ENCODE measurements at regions not wholly inside any gene's neighbourhood (a gene's known extent, or its start where the extent isn't known, plus 50 kb on each side); places are given as distances from the start of the nearest gene placed in this dataset.

- Histone ChIP-seq H3K9ac (ENCODE audit: low read depth in 1 of 2, low read length in 2 of 2) (no peak overlapping the region), H3K27me3 (ENCODE audit: control insufficient read depth in 4 of 4, insufficient read depth in 4 of 4, low read length in 3 of 4) (no peaks in the 10 kb centered on the region), H3K36me3 (ENCODE audit: control insufficient read depth in 4 of 4, insufficient read depth in 3 of 4, low read depth in 1 of 4, low read length in 3 of 4) (no peaks in the 10 kb centered on the region), H3K4me3 (ENCODE audit: low read depth in 1 of 3, low read length in 3 of 3) (no peak overlapping the region), H3K27ac (ENCODE audit: low read depth in 1 of 2, low read length in 2 of 2) (no peak overlapping the region), H3K9me3 (ENCODE audit: control insufficient read depth in 4 of 4, low read length in 3 of 4) (no peaks in the 10 kb centered on the region), H3K4me1 (ENCODE audit: control insufficient read depth in 4 of 4, insufficient read depth in 4 of 4, low read length in 3 of 4) (peaks cover 0 to 11% (median under 1%) of the 10 kb centered on the region in 4 donors)
- no peak for DNase-seq (ENCODE audit: low spot score)
- TF ChIP-seq HNF4A (conservative IDR thresholded peaks at IDR 0.05): no peak
- TF ChIP-seq, protein P1, sequence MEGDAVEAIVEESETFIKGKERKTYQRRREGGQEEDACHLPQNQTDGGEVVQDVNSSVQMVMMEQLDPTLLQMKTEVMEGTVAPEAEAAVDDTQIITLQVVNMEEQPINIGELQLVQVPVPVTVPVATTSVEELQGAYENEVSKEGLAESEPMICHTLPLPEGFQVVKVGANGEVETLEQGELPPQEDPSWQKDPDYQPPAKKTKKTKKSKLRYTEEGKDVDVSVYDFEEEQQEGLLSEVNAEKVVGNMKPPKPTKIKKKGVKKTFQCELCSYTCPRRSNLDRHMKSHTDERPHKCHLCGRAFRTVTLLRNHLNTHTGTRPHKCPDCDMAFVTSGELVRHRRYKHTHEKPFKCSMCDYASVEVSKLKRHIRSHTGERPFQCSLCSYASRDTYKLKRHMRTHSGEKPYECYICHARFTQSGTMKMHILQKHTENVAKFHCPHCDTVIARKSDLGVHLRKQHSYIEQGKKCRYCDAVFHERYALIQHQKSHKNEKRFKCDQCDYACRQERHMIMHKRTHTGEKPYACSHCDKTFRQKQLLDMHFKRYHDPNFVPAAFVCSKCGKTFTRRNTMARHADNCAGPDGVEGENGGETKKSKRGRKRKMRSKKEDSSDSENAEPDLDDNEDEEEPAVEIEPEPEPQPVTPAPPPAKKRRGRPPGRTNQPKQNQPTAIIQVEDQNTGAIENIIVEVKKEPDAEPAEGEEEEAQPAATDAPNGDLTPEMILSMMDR (IDR thresholded peaks at IDR 0.05; ENCODE audit: low read depth, low read length, missing input control): no peak
- TF ChIP-seq EGR1 (IDR thresholded peaks at IDR 0.05; ENCODE audit: low read depth in 2 of 2): no peak
- TF ChIP-seq GABPA (IDR thresholded peaks at IDR 0.05 in 1 of 2, conservative IDR thresholded peaks at IDR 0.05 in 1 of 2): no peak
- no peak for TF ChIP-seq TAF1 (conservative IDR thresholded peaks at IDR 0.05)
- no peak for TF ChIP-seq HNF4G (IDR thresholded peaks at IDR 0.05)
- TF ChIP-seq, protein P2, sequence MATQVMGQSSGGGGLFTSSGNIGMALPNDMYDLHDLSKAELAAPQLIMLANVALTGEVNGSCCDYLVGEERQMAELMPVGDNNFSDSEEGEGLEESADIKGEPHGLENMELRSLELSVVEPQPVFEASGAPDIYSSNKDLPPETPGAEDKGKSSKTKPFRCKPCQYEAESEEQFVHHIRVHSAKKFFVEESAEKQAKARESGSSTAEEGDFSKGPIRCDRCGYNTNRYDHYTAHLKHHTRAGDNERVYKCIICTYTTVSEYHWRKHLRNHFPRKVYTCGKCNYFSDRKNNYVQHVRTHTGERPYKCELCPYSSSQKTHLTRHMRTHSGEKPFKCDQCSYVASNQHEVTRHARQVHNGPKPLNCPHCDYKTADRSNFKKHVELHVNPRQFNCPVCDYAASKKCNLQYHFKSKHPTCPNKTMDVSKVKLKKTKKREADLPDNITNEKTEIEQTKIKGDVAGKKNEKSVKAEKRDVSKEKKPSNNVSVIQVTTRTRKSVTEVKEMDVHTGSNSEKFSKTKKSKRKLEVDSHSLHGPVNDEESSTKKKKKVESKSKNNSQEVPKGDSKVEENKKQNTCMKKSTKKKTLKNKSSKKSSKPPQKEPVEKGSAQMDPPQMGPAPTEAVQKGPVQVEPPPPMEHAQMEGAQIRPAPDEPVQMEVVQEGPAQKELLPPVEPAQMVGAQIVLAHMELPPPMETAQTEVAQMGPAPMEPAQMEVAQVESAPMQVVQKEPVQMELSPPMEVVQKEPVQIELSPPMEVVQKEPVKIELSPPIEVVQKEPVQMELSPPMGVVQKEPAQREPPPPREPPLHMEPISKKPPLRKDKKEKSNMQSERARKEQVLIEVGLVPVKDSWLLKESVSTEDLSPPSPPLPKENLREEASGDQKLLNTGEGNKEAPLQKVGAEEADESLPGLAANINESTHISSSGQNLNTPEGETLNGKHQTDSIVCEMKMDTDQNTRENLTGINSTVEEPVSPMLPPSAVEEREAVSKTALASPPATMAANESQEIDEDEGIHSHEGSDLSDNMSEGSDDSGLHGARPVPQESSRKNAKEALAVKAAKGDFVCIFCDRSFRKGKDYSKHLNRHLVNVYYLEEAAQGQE (IDR thresholded peaks at IDR 0.05): no peak
- TF ChIP-seq NR2F2 (IDR thresholded peaks at IDR 0.05): no peak
- no peak for TF ChIP-seq MAX (IDR thresholded peaks at IDR 0.05)
- no peak for TF ChIP-seq ZBTB33 (IDR thresholded peaks at IDR 0.05)
- no peak for TF ChIP-seq RAD21 (IDR thresholded peaks at IDR 0.05)
- no peak for TF ChIP-seq FOXA2 (IDR thresholded peaks at IDR 0.05)
- WGBS: 92% methylated on average over 7 of the region's 7 CpGs
Observed at GRCh38 chr9:121563881-121564460, 64.3 kb upstream of the GGTA1 start.

DNA sequence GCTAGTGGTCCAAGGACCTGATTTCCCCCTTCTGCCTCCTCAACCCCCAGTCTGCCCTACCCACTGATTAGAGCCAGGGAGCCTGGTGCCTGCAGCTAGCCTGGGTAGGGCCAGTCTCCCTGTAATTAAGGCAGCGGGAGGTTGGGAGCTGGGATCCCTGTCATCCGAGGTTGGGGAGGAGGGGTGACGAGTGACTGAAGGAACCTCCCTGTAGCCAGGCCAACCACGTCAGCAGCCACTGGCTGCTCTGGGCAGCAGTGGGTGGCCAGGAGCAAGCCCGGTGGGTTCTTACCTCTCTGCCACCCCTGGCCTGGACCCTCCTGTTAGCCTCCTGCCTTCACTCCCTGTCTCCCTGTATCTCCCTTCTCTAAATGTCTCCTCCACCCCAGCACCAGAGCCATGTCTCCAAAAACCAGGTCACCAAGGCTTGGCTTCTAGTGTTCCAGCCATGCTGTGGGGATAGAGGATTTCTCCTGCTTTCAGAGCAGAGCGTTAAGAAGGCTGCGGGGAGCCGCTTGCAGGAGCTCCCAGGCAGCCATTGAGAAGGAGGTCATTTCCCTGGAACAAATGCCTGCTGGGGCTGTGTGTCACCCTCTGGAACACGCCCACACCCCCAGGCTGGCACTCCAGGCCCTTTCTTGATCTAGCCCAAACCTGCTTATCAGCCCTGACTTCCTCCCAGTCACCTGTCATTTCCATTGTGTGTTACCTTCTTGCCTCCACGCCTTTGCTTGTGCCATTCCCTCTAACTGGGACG lies 65.0 kb upstream of the GGTA1 start:
- H3K27ac ChIP-seq (ENCODE audit: low read depth in 1 of 2, low read length in 2 of 2): no peak overlapping the region
- no peak for DNase-seq (ENCODE audit: low spot score)
- no peaks in the 10 kb centered on the region for H3K27me3 ChIP-seq (ENCODE audit: control insufficient read depth in 4 of 4, insufficient read depth in 4 of 4, low read length in 3 of 4)
- 92% methylated on average over 11 of the region's 11 CpGs for WGBS
- no peaks in the 10 kb centered on the region for H3K9me3 ChIP-seq (ENCODE audit: control insufficient read depth in 4 of 4, low read length in 3 of 4)
- peaks cover 0 to 13% (median under 1%) of the 10 kb centered on the region in 4 donors for H3K4me1 ChIP-seq (ENCODE audit: control insufficient read depth in 4 of 4, insufficient read depth in 4 of 4, low read length in 3 of 4)
- no peaks in the 10 kb centered on the region for H3K36me3 ChIP-seq (ENCODE audit: control insufficient read depth in 4 of 4, insufficient read depth in 3 of 4, low read depth in 1 of 4, low read length in 3 of 4)
- no peak overlapping the region for H3K4me3 ChIP-seq (ENCODE audit: low read depth in 1 of 3, low read length in 3 of 3)
- TF ChIP-seq ATF3 (IDR thresholded peaks at IDR 0.05): no peak
- no peak for TF ChIP-seq YY1 (IDR thresholded peaks at IDR 0.05)
- no peak for TF ChIP-seq HNF4G (IDR thresholded peaks at IDR 0.05)
- no peak for TF ChIP-seq ZBTB33 (IDR thresholded peaks at IDR 0.05)
- no peak for TF ChIP-seq RAD21 (IDR thresholded peaks at IDR 0.05)
- no peak for TF ChIP-seq EGR1 (IDR thresholded peaks at IDR 0.05; ENCODE audit: low read depth in 2 of 2)
- no peak overlapping the region for H3K9ac ChIP-seq (ENCODE audit: low read depth in 1 of 2, low read length in 2 of 2)

Measured in liver (tissue), 8 donors.